Superior temporal gyrus (tissue), 1 donor: ENCODE measurements at regions not wholly inside any gene's neighbourhood (a gene's known extent, or its start where the extent isn't known, plus 50 kb on each side); places are given as distances from the start of the nearest gene placed in this dataset.
A peak's percentile ranks its signal among the peaks of the same experiment; 100 is the strongest.
"Not testable (repeated sequence)": the region's sequence is repeated elsewhere in the genome, so short reads cannot be mapped to it uniquely, and the experiment has no call there.

ENCODE experiments used
- DNase-seq: peaks from one replicate; pipeline ENCODE4 v3.0.0-alpha.2; 2016; ENCODE audit errors: extremely low spot score

DNA sequence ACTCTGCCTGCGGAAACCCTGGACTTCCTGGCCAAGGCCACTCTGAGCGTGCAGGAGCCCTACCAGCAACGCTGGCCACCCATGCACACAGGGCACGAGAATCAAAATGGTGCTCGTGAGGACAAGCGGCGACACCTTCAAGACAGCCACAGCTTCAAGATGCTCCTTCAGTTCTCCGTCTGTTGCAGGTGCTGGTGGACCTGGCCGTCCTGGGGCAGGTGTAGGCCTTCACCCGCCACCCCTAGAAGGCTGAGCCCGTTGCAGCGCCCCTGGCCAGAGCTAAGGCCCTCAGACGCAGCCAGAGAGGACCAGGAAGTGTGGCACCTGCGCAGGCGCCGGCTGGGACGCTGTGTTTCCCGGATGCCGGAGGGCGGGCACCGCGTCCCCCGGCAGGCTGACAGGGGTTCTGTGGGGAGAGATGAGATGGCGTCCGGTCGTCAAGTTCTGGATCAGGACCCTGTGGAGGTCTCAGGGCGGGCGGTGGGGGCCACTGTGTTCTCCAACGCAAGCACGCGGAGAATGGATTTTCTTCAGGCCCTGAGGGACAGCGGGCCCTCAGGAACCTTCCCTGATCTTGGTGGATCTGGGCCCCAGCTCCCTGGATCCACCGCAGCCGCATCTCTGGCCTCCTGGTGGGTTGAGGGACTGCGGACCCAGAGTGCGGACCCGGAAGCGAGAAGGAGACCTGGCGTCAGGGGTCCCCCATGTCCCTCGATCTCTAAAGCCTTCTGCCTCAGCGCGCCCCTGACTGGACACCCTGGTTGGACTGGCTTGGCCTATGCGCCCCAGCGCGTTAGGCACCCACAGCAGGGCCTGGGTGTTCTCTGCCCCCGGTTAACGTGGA, 1770.8 kb upstream of the CDH9 start:
- no peak for DNase-seq

DNA sequence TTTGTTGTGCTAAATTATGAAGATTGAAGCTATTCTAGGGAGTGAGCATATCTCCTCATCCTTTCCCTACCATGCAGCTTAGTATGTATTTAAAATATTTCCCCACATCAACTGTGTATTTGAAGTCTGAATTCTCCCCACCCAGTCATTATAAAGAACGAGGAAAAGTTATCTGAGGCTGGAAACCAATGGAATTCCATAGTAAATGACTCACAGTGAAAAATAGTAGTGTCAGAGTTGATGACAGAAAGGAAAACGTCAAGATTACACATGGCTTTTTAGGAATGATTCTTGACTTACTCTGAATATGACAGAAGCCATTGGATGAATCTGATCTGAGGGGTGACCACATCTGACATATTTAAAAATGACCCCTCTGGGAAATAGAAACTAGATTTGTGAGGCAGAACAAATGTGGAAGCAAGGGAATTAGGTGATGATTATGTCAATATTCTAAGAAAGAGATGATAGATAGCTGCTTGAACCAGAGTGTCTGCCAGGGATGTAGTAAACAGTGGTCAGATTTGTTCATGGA, 1768.9 kb upstream of the CDH9 start:
- DNase-seq = no peak

DNA sequence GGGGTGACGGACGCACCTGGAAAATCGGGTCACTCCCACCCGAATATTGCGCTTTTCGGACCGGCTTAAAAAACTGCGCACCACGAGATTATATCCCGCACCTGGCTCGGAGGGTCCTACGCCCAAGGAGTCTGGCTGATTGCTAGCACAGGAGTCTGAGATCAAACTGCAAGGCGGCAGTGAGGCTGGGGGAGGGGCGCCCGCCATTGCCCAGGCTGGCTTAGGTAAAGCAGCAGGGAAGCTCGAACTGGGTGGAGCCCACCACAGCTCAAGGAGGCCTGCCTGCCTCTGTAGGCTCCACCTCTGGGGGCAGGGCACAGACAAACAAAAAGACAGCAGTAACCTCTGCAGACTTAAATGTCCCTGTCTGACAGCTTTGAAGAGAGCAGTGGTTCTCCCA, 1760.6 kb upstream of the CDH9 start:
- not testable (repeated sequence) for DNase-seq

DNA sequence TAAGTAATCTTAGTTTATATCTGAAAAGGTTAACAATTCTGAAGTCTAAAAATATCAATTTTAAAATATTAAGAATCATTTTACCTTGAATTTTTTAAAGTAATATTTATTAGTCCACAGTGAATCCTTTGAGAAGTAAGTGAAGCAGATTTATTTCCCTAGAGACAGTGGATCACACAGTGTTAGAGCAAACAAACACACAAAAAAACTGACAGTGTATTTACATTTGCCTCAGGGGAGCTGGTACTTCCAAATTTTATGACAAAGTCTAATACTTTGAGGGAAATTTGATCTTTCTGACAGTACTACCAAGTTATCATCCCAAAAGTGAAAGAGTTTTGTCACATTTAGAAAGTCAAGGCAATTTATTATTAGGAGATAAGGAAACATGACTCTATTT, 1750.6 kb upstream of the CDH9 start:
- DNase-seq = no peak

DNA sequence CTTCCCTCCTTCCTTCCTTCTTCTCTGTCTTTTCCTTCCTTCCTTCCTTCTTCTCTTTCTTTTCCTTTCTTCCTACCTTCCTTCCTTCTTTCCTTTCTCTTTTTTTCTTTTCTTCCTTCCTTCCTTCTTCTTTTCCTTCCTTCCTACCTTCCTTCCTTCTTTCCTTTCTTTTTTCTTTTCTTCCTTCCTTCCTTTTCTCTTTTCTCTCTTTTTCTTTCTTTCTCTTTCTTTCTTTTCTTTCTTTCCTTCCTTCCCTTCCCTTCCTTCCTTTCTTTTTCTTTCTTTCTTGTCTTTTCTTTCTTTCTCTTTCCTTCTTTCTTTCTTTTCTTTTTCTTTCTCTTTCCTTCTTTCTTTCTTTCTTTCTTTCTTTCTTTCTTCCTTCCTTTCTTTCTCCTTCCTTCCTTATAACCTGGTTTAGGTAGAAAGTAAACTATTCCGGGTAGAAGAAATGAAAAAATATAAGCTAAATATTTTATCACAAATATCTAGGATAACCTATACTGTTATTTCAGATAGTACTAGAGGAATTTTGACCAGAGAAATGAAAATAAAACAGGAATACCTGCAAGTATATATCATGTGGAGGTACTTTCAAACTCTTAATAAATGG, 1741.8 kb upstream of the CDH9 start:
- DNase-seq = no peak

DNA sequence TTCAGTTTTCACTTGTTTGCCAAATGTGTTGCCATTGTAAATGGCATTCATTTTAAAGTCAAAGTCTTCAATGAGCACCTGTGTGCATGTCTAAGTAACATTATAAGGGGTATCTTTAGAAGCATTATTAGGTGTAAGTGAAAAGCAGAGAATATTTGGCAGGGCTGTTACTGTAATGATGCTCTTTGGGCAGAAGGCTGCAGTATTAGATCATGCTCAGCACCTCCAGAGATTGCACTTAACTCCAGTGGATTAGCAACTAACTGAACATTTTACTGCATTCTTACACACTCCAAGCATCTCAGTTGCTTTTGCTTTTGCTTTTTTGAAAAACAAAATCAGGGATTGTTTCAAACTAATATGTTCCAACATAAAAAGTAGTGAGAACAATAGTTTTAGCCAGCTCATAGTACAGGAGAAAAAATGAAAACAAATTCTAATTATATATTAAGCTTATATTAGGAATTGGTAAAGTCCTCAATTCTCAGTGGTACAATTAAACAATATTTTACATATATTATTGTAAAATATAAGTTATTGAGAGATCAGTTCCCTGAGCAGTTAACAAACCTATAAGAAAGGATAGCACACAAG, 1740.9 kb upstream of the CDH9 start:
- DNase-seq = no peak

DNA sequence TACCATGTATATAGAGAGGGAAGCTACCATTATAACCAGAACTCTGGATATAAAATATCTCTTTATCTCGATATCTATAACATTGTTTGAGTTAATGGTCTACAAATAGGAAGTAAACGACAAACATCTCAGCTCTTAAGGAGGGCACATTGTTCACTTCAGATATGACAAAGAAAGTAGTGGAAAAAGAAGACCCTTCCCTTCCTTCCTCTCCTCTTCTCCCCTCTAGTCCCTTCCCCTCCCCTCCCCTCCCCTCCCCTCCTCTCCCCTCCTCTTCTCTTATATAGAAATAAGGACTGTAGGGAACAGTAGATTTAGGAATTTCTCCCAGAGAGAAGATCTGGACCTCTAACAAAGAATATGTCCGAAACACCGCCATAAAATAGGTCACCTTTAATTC, 1731.9 kb upstream of the CDH9 start:
- no peak for DNase-seq

DNA sequence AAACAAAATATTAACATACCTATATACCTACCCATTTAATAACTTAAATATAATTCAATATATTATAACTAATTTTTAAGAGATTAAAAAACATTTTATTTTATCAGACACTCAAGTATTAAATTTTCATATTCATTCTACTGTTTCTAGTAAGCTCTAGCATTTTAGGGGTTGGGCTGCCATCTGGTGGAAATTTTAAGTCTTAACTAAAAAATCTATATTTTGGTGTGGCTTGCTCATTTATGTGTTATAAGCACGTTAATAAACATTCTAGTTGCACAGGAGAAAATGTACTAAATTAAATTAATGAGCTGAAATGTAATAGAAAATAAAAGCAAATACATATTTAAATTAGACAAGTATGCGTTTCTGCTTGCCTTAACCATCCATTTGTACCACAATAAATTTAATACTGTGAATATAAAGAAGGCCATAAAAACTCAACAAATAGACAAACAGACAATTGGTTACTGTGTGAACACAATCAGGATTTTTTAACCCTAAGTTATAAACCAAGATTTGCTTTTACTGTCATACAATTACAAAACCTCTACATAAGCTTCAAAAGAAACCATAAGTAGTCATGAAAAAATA, 1728.3 kb upstream of the CDH9 start:
- DNase-seq = peak; percentile 79

DNA sequence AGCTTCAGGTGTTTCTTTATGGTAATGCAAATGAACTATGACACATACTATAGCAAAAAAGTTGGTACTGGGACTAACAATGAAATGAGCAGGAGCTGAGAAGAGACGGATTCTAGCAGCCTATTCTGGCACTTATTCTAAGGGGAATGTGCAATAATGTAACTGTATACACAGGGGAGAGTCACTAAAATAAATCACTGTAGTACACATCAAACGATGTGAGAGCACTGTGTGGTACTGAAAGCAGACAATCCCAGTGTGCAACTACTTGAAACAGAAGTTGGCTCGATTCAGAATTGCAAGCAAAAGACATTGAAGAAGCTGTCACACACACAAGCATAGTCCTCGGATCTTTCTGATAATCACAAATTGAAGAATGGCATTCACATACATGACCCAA, 1713.0 kb upstream of the CDH9 start:
- DNase-seq = no peak

DNA sequence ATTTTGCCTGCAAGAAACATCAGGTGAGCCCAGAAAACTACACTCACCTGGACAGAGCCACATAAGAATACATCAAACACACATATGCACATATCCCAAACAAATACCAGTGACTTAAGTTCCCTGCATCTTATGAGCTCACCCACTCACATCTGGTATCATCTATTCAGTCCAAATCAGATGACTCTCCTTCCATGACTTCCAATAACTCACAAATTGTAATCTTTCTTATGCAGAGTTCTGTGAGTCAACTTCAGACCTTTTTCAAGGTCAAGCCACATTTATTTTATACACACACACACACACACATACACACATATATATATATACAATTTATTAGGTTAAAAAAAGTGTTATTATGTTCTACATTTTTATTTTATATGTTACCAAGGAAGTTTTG, 1711.9 kb upstream of the CDH9 start:
- DNase-seq = no peak

DNA sequence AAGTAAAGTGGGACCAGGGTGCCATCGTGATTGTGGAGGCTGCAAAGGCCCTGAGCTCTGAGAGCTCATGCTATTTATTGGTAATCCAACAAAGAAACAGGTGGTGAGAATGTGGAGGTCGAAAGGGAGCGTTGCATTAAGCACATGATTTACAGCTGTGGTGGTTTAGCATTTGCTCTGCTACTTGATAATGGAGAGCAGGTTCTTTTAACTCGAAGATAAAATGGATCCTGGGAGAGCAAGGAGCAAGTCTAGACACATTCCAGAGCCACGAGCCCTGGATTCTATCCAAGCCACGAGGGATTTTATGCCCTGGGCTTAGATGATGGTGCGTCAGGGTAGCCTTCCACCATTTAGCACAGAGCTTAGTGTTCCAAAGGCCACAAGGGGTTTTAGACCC, 1710.1 kb upstream of the CDH9 start:
- DNase-seq = no peak

DNA sequence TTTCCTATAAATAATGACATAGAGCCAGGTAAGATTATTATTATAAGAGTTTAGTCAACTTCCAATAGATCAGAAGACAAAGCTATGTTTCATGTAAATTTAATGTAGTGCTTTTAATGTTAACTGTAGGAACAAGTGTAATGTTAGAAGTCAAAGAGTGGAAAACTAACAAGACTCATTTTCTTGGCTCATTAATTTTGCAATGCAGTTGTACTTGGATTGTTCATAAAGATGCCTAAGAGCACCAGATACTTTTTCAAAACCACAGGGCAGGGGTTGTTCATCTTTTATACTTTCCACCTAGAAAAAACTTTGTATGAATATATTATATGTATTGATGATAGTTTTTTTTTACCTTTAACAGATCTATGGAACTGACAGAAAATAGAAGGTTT, 1705.3 kb upstream of the CDH9 start:
- DNase-seq = no peak

DNA sequence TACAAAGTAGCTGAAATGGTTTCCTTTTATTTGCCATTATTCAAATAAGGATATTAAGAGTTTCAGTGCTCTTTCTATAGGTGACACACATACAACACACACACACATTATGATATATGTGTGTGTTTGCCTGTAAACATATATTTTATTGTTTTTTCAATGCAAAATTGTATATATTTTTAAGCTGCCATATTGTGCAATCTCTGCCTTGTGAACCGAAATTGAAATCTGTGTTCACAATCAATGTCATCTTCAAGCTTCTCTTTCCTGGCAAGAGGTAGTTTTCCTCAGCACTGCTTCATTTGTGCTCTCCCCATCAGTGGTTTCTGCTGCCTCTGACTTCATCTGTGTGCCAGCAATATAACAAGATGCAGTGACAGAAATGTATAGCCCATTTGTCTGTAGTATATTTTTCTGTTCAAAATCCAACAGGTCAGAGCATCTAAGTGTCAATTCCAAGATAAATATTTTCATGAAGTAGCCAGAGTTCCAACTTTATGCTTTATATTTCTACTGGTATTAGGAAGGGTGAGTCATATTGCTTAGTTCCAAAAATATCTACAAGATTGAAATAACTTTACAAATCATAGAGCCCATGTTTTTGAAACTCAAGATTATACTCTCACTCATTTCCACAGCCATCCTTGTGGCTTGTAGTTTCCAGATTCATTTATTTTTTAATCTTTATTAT, 1704.8 kb upstream of the CDH9 start:
- no peak for DNase-seq

DNA sequence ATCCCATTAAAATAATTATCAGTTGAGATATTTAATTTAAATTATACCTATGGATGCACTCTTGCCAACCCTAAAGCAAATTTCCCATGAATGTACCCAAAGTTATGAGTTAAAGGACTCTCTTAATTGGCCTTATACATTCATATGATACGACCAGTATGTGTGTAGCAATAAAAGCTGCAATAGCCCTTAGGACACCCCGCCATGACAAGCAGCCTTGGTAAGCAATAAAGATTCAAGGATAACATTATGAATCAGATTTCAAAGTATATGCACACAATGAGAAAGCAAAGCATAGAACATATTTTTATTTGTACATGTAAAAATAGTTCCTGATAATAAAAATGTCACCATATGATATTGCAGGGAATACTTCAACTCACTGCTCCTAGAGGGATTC, 1699.3 kb upstream of the CDH9 start:
- no peak for DNase-seq

DNA sequence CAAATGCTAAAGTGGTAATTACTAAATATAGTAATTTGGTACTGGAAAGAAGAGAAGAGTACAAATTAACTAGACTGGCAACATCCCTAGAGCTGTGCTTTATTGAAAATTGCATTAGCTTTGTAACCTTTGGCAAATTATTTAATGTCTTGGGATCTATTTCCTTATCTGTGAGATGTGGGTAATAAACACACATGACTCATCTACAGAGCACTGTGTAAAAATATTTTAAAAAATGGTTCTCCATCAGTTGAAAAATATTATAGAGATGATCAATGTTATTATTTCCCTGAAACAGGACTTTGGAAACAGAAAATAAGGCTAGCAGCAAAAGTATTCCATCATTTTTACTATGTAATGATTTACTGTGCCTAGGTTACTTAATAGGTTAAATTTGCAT, 1698.8 kb upstream of the CDH9 start:
- DNase-seq = no peak

DNA sequence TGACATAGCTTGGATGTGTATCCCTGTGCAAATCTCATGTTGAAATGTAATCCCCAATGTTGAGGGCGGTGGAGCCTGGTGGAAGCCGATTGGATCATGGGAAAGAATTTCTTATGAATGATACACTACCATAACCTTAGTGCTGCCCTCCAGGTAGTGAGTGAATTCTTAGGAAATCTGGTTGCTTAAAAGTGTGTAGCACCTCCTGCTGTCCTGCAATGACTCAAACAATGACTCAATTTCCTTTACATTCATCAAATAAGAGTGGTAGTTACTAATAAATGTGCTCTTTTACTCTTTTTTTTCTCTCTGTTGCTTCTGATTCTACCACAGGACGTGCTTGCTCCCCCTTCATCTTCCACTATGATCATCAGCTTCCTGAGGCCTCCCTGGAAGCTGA, 1696.0 kb upstream of the CDH9 start:
- DNase-seq = no peak

DNA sequence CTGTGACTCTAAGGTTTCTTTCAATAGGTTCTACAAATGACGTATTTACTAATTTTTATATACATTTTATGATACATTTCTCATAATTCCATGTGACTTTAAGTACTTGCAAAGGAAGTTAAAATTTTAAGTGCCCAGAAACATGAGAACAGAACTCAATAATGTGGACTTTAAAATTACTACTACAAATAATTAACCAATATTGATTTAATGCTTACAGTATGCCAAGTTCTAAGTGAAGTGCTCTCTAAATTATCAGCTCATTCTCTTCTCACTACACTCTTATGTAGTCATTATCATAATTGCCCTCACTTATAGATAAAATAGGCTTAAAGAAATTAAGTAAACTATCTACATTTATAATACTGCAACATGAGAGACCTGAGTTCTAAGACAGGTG, 1690.7 kb upstream of the CDH9 start:
- no peak for DNase-seq

DNA sequence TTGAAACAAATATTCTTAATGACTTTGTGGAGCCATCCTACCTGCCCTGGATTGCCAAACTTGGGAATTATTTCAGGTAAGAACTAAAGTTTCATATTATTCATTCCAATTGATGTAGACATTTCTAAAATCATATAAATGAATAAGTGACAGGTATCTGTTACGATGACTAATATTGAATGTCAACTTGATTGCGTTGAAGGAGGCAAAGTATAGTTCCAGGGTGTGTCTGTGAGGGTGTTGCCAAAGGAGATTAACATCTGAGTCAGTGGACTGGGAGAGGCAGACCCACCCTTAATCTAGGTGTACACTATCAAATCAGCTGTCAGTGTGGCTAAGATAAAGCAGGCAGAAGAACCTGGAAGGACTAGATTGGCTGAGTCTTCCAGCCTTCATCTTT, 1688.4 kb upstream of the CDH9 start:
- DNase-seq = no peak

DNA sequence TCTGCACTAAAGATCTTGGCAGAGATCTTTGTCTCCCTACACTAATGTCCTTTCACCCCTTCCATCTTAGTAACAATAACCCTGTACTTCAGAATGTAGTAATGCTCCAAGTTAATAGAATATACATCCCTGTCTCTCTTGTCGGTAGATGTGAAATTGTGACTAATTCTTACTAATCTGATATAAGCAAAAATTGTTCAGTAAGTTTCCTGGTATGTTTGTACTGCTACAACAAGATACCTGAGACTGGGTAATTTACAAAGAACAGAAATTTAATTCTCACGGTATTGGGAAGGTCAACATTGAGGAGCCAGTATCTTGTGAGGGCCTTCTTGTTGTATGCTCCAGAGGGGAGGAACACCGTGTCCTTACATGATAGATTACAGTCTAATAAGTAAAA, 1686.6 kb upstream of the CDH9 start:
- no peak for DNase-seq

DNA sequence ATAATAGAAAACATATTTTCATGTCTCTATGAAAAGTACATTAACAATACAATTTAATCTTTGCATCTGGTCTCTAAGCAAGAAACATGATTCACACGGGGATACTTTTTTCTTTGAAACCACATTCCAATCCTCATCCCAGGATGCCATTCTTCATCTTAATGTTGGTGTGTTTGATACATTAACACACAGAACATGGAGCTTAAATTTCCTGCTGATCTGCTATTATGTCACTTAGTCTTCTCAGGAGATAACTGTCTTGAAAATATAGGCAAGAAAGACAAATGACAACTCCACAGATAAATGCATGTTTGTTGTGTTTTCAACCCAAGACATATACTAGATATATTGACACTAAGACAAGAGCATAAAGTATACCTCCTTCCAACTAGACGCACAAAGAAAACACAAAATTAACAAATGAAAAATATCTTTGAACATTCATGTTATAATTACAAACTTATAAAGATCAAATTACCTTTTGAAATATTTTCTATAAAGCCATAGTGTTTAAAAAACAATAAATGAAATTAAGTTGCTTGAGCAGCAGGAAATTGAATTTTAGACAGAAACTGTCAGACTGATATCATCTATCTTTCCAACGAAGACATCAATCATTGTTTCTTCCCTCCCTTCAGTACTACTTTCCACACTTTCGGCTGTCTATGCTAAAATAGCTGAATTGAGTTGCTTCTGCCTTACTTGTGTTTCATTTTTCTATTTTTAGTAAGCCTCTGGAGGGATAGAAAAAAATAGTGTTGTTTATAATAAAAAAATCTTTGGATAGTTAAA, 1676.7 kb upstream of the CDH9 start:
- DNase-seq = no peak

DNA sequence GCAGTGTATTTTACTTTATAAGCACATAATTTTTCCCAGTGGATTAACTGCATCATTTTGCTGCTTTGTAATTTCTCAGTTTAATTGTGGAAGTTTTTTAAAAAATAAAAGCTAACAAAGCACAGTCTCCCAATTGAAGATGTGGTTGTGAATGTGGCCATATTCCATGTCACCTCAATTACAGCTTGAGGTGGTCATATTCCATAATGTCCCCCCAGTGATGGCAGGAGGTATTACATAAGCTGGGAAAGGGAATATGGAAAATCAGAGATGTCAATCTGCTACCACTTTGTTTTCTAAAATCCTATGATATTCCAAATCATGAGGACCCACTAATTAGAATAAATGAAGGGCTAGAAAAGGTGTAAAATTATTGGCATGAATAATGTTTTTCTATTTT, 1672.0 kb upstream of the CDH9 start:
- no peak for DNase-seq
